Stimulated activated CD4-positive, alpha-beta T cell treated with anti-CD3 and anti-CD28 coated beads, TNF-alpha, amount 100 ng/mL, for 48 hours (primary cell): ENCODE measurements at regions not wholly inside any gene's neighbourhood (a gene's known extent, or its start where the extent isn't known, plus 50 kb on each side); places are given as distances from the start of the nearest gene placed in this dataset.
"Not testable (repeated sequence)": the region's sequence is repeated elsewhere in the genome, so short reads cannot be mapped to it uniquely, and the experiment has no call there.

Experiments
- DNase-seq, 3 donors: peaks; one replicate each; pipeline ENCODE4 v3.0.0-alpha.2; 2020; ENCODE audit warnings: low read depth in 3 of 3

GRCh38 chr14:89660625-89661233 lies 243.7 kb upstream of the FOXN3 start:
- not testable (repeated sequence) for DNase-seq

GRCh38 chr14:89660166-89660565 lies 243.1 kb upstream of the FOXN3 start:
- DNase-seq = no peak

DNA sequence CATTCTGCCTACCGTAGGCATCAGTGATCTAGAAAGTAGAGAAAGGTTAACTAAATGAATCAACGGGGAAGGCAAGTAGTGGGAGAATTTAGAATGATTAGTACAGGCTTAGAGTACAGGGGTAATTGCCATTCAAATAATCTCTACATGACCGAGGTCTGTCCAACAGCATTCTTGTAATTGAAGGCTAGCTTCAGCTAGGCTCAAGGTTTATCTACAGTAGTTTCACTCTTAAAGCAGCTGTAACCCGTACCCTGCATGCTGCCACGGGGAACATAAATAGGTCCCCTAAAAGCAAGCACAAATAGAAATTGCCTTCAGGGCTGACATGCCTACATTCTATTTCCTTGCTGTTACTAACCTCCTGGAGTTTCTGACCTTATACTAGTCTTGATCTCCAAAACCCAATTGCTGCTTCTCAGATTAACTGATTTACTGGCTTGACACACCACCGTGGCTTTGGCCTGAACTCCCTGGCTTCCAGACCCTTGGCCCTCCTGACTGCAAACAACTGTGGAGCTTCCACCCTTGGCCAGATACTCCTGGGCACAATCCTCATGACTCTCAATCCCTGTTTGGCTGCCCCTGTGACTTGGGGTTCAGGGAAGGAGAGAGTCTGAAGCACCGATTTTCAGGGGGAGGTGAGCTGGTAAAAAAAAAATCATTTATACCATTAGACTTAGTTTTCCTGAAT lies 242.1 kb upstream of the FOXN3 start:
- DNase-seq = no peak

- no peak for DNase-seq
These were observed 240.0 kb upstream of the FOXN3 start for GRCh38 chr14:89657014-89657413.

GRCh38 chr14:89654998-89655397 lies 238.0 kb upstream of the FOXN3 start:
- DNase-seq = no peak

DNA sequence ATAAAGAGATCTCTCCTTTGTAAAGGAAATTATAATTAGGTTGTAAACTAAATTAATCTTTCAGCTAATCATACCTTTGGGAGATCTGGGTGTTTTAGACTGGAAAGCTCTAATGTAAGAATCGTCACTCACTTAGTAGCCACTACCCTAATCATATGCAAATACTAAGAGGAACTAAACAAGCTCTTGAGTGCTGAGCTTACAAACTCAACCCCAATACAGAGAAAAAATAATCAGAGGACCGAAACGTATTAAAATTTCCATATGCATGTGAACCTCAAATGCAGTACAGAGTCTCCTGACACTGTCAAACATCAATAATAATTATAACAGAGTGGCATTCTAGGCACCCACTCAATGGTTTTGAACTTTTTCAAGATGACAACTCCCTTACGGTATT lies 235.3 kb upstream of the FOXN3 start:
- DNase-seq = no peak

- DNase-seq = no peak
These were observed 234.8 kb upstream of the FOXN3 start for GRCh38 chr14:89651805-89652204.

- DNase-seq = no peak
These were observed 233.3 kb upstream of the FOXN3 start for GRCh38 chr14:89650077-89650978.

DNA sequence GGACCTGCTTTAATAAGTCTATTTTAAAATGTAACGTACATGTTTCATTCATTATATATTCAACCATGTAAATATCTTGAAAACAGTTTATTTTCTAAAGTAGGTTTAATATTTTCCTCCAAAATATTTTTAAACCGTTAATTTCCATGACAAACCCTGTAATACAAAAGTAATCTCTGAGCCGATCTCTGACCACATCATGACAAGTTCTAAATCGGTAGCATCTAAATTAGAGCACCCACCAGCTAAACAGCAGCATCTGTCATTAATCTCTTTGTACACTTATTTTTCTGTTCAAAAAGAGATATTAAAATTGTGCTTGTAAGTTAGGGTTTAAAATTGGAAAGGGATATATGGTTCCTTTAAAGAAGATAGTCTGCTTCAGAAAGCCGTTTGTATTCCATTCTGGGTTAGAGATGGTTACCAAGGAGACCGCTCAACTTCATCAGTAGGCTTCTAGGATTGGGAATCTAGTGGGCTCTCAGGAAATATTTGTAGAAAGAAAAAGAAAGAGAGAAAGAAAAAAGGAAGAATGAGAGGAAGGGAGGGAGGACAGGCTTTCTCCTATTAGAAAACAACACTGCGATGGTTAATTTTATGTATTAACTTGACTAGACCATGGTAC lies 232.5 kb upstream of the FOXN3 start:
- DNase-seq = no peak

GRCh38 chr14:89648924-89649323 lies 231.9 kb upstream of the FOXN3 start:
- no peak for DNase-seq

DNA sequence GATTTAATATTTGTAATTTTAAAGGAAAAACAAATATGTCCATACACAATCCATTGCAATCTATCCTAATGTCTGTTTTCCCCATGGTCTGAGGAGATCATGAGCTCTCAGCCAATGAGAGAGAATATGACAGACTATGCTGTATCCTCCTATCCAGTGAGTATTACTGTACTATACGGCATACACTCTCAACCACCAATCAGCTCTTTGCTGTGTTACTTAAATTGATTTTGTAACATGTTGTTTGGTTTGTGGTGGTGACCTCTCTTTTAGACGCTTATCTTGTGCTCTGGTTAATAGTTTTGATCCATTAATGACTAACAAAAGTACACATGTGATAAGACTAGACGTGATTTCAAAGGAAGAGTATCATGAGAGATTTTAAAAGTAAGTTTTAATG lies 231.5 kb upstream of the FOXN3 start:
- DNase-seq = no peak

- DNase-seq = no peak
These were observed 229.9 kb upstream of the FOXN3 start for GRCh38 chr14:89646971-89647370.

- no peak for DNase-seq
These were observed 227.6 kb upstream of the FOXN3 start for GRCh38 chr14:89644641-89645040.

DNA sequence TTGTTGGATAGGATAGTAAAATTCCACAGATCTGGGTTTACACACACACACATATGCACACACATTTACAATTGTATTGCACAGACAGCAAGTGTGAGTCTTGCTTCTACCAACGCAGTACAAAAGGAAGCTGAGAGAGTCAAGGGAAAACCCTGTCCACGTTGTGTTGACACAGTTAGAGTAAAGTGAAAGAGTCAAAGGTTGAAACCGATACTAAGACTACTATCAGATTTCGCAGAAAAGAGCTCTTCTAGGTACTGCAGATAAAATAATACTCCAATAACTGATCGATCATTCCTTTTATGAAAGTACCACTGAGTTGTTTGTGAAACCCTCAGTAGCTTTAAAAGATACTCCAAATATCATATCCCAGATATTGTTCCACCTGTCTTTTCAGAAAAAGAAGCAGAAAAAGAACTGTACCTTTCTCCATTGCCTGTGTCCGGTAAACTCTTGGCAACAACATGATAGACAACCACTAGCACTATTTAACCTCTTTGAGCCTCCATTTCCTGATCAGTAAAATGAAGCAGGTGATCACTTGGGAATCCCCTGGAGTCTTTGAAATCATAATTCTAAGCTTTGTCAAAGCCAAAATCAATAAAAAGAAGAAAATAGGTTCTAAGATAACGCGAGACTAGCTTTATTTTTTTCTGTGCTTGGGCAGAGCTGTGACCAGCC lies 224.6 kb upstream of the FOXN3 start:
- no peak for DNase-seq

- DNase-seq = no peak
These were observed 223.1 kb upstream of the FOXN3 start for GRCh38 chr14:89640141-89640540.

DNA sequence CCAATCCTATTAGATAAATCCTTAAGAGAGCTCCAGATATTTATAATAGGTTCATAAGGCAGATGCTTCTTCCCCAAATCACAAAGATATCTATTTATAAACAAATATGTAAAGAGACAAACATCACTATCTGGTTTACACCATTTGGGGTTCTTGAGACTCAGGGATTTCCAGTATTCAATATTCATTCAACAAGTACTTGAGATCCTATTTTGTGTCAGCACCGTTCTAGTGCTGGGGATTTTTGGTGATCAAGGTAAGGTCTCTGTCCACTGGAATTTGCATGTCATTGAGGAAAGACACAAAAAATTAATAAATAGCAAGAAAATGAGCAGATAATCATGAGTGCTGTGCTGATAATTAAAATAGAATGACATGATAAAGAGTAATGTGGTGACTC lies 222.7 kb upstream of the FOXN3 start:
- no peak for DNase-seq

GRCh38 chr14:89638891-89639290 lies 221.9 kb upstream of the FOXN3 start:
- no peak for DNase-seq

DNA sequence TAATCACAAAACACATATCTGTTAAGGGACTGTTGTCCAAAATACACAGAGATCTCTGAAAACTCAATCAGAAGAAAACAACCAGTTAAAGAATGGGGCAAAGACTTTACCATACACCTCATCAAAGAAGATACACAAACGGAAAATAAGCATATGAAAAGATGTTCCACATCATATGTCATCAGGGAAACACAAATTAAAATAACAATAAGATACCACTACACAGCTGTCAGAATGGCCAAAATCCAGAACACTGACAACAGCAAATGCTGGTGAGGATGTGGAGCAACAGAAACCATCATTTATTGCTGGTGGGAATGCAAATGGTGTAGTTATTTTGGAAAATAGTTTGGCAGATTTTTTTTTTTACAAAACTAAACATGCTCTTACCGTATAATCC lies 220.5 kb upstream of the FOXN3 start:
- no peak for DNase-seq

GRCh38 chr14:89635615-89636014 lies 218.6 kb upstream of the FOXN3 start:
- no peak for DNase-seq

GRCh38 chr14:89634037-89634436 lies 217.0 kb upstream of the FOXN3 start:
- DNase-seq = no peak

DNA sequence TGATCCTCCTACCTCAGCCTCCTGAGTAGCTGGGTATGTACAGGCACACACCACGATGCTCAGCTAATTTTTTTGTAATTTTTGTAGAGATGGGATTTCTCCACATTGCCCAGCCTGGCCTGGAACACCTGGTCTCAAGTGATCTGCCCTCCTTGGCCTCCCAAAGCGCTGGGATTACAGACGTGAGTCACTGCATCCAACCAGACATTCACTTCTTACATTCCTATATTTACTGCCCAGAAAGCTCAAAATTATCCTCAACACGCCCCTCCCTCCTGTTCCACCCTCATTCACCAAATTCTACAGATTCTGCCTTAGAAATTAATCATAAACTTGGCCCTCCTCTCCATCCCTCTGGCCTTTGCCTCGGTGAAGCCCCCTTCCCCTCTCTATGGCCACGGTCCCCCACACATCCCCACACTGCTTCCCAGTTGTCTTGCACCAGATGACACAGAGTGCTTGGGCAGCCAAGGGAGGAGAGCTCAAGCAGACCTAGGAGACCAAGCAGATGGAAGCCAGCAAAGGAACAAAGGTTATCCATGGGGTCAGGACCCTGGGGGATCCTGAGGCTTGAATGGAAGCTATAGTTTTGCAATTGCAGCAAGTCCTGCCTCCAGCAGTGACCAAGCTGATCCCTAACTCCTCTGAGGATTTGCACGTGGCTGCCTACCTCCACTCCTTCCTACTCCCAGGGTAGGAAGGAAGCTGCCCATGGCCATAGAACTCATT lies 213.2 kb upstream of the FOXN3 start:
- DNase-seq = no peak
